Hindlimb muscle (tissue), 1 donor: ENCODE measurements at regions not wholly inside any gene's neighbourhood (a gene's known extent, or its start where the extent isn't known, plus 50 kb on each side); places are given as distances from the start of the nearest gene placed in this dataset.

Experiments used
- DNase-seq: peaks from one replicate; pipeline ENCODE4 v3.0.0-alpha.2; 2013

GRCh38 chr3:193780810-193781478, 187.9 kb downstream of the OPA1 start:
- DNase-seq = peak; percentile 94

DNA sequence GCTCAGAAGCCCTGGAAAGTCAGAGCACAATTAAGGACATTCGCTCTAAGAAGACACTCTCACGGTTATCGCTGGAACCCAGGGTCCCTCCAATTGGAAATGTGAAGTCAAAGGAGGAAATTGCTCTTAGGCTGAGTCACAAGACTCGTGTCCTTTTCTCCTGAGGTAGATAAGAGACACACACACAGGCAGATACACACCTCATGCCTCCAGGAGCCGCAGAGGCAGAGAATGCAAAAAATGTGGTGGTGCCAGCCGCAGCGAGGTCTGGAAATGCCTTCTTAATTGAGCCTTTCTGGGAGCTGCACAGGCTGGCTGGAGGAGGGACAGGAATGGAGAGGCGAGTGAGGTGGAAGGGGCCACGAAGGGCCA, 189.3 kb downstream of the OPA1 start:
- DNase-seq = no peak

- no peak for DNase-seq
Observed at GRCh38 chr3:193782747-193783146, 189.7 kb downstream of the OPA1 start.

DNA sequence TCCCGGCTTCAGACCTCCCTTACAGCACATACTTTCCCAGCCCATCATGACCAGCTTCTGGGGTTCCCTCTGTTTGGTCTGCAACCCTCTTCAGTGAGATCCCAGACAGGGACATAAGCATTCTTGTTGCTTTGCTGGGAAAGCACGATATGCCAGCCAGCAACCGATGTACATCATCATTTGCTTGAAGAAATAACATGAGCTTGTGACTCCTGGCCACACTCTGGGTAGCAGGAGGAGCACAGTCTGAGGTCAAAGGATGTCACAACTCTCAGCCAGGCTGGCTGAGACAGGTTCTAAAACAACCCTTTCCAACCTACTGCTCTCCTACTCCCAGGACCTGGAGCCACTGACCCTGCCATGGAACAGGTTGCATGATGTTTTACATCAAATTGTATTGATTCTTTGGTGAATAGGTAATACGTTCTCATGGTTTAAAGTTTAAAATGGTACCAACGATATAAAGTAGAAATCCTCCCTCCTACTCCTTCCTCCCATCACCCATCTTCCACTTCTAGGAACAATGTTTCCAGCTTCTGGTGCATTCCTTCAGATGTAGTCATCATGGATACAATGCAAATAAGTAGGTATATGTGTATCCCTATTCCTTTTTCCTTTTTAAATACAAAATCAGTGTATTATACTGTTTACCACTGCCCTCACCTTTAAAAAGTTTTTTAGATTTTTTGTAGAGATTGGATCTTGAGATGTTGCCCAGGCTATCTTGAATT, 190.3 kb downstream of the OPA1 start:
- no peak for DNase-seq

DNA sequence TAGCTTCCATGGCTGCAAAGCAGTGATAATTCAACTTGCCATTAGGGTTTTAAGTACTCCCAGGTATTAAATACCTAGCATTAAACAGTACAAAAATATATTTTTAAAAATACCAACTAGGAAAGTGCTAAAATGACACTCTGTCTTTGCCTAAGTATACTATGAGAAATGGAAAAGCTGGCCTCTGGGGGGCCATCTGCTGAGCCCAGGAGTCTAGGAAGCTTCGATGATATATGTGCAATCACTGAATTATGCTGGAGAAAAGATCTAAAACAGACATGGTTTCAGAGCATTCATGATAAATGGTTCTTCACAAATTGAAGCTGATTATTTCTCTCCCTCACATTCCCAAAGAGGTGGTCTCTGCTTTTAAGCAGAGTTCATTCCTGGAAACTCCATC, 191.8 kb downstream of the OPA1 start:
- no peak for DNase-seq

GRCh38 chr3:193787496-193787870, 194.5 kb downstream of the OPA1 start:
- DNase-seq = no peak

DNA sequence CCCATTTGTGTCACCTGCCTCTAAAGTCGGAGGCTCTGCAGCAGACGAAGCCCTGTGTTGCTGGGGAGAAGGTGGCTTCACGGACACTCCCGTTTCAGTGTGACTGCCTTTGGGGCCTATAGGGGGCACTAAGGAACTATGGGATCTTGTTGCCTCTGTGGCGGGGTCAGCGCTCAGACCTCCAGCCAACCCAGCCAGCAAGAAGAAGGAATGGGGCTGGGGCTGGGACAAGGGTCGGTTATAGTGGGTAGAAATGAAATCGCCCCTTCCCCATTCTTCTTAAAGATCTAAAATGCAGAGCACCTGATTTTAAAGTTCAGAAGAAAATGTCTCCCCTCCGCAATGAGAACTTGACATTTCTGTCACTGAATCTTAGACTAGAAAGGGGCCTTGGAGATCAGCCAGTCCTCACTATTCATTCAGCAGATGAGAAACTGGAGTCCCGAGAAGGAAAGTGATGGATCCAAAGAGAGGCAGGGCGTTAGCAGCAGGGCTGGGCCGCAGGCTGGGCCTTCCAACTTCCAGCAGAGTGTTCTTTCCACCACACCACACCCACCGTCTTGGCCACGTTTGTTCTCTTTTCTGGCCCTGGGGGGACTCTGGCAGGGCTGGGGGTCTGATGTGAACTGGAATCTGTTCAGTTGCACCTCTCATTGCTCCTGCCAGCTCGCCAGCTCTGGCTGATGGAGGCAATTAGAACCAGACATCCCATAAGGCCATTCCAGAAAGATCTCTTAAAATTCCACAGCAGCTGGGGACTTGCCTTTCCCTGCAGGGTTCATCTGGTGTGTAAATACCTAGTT, 195.4 kb downstream of the OPA1 start:
- DNase-seq = peak; percentile 86

- DNase-seq = no peak
Observed at GRCh38 chr3:193789455-193789854, 196.4 kb downstream of the OPA1 start.

- DNase-seq = no peak
Observed at GRCh38 chr3:193790086-193790990, 197.3 kb downstream of the OPA1 start.

- no peak for DNase-seq
Observed at GRCh38 chr3:193791041-193792032, 198.3 kb downstream of the OPA1 start.

DNA sequence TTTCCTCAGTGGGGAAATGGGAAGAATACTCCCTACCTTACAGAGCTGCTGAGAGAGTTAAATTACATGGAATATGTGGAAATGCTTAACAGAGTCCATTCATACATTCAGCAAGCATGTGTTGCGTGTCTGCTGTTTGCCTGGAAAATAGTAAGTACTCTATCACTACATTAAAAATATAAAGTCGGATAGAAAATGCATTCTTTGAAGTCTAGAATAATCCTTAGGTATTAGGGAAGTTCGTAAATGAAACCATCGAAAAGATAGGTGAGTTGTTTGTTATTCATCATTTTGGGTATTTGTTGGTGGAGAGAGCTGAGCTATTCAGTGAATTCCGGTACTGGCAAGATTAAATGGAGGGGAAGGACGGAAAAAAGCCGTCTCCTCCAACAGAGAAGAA, 200.1 kb downstream of the OPA1 start:
- no peak for DNase-seq

GRCh38 chr3:193794002-193794881, 201.2 kb downstream of the OPA1 start:
- DNase-seq = no peak

- DNase-seq = no peak
Observed at GRCh38 chr3:193795062-193795690, 202.2 kb downstream of the OPA1 start.

- no peak for DNase-seq
Observed at GRCh38 chr3:193796089-193796488, 203.1 kb downstream of the OPA1 start.

- DNase-seq = no peak
Observed at GRCh38 chr3:193797566-193797965, 204.6 kb downstream of the OPA1 start.

DNA sequence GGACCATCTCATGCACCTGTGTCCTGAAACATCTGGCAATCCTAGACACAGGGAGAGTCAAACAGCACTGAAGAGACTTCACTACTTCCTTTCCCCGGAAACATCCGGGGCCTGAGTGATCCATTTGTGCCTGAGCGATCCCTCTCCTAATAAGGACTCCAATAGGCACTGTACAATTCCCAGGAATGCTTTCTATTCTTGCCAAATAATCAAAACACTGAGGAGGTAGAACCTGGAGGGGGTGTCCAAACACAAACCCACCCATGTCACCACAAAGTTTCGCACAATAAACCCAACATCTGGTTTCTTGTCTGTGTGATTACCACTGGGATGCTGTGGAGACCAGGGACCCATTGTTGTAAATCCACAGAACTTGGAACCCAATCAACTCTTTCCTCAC, 205.0 kb downstream of the OPA1 start:
- no peak for DNase-seq

GRCh38 chr3:193800138-193801043, 207.4 kb downstream of the OPA1 start:
- no peak for DNase-seq

DNA sequence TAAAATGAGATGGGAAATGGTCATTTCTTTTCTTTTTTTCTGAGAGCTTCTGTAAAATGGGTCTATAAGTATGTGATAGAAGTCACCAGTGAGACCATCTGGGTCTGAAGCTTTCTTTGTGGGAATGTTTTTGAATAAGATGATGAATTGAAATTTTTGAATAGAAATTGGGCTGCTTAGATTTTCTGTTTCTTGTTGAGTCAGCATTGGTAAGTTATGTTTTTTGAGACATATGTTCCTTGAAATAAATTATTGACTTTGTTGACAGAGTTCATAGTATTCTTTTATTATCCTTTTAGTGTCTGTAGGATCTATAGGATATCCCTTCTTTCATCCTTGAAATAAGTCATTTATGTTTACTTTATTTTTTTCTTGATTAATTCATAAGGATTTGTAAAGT, 208.1 kb downstream of the OPA1 start:
- no peak for DNase-seq

- no peak for DNase-seq
Observed at GRCh38 chr3:193803288-193803687, 210.3 kb downstream of the OPA1 start.
